AG04450 (cell line): ENCODE measurements at regions not wholly inside any gene's neighbourhood (a gene's known extent, or its start where the extent isn't known, plus 50 kb on each side); places are given as distances from the start of the nearest gene placed in this dataset.

Experiments
- CTCF ChIA-PET: fragments of 300-600, 350-600 bp; formaldehyde crosslinking; extraction: SDS; loops from one replicate; lab custom pipeline; 2022; ENCODE audit warnings: antibody characterized with exemption, inconsistent platforms; lab: Charles Lee
- POLR2A ChIA-PET: fragments of 350-600 bp; formaldehyde crosslinking; extraction: SDS; loops from one replicate; lab custom pipeline; 2021; ENCODE audit warnings: antibody characterized with exemption, inconsistent platforms; lab: Yijun Ruan, JAX
- DNase-seq: peaks from one replicate; pipeline ENCODE4 v3.0.0-alpha.2; 2011; ENCODE audit warnings: low read depth, low spot score
- H3K27ac ChIP-seq: one replicate; pipeline ENCODE4 v1.5.1; 2012; ENCODE audit warnings: low read depth, low read length, control low read depth
- H3K27me3 ChIP-seq: one replicate; pipeline ENCODE4 v1.6.0; 2012; ENCODE audit warnings: low read length; ENCODE audit not compliant: control insufficient read depth, insufficient read depth
- H3K4me3 ChIP-seq: 2 replicates; pipeline ENCODE4 v1.5.1; 2011; ENCODE audit warnings: mild to moderate bottlenecking, low read depth, low read length, control low read depth
- H3K9me3 ChIP-seq: 2 replicates; pipeline ENCODE4 v1.5.1; 2012; ENCODE audit warnings: low read length; ENCODE audit not compliant: control insufficient read depth, insufficient read depth
- CTCF ChIP-seq: IDR thresholded peaks from 2 replicates; pipeline ENCODE4 v1.5.1; 2011; ENCODE audit warnings: low read depth, low read length, control low read depth, inconsistent platforms

GRCh38 chr20:53688085-53688484 lies 94.4 kb upstream of the ZNF217 start:
- POLR2A ChIA-PET, result interaction anchor here (0.7 kb wide), 1 partner anchor 9 kb away, joined by 5 read pairs; no protein-coding TSS in a partner anchor
- H3K4me3 ChIP-seq, result no peak overlapping the region
- no peak for DNase-seq
- CTCF ChIA-PET, result interaction anchor here (1.1 kb wide), 1 partner anchor 252 kb away, joined by 3 read pairs; no protein-coding TSS in a partner anchor
- H3K27me3 ChIP-seq, result no peaks in the 10 kb centered on the region
- no peaks in the 10 kb centered on the region for H3K9me3 ChIP-seq
- TF ChIP-seq CTCF, result no peak
- H3K27ac ChIP-seq, result no peak overlapping the region

GRCh38 chr20:53685070-53685595 lies 91.5 kb upstream of the ZNF217 start:
- TF ChIP-seq CTCF, result no peak
- Histone ChIP-seq H3K9me3 (no peaks in the 10 kb centered on the region), H3K4me3 (no peak overlapping the region), H3K27ac (no peak overlapping the region), H3K27me3 (no peaks in the 10 kb centered on the region)
- ChIA-PET POLR2A (no interaction called here), CTCF (no interaction called here)
- no peak for DNase-seq

- Histone ChIP-seq H3K27ac (no peak overlapping the region), H3K4me3 (no peak overlapping the region), H3K9me3 (no peaks in the 10 kb centered on the region), H3K27me3 (no peaks in the 10 kb centered on the region)
- POLR2A ChIA-PET, result no interaction called here
- DNase-seq, result no peak
- TF ChIP-seq CTCF, result no peak
- CTCF ChIA-PET, result interaction anchor here (1.3 kb wide), 1 partner anchor 9 kb away, joined by 3 read pairs; no protein-coding TSS in a partner anchor
These were observed 89.9 kb upstream of the ZNF217 start for GRCh38 chr20:53683506-53683905.

GRCh38 chr20:53681352-53682212 lies 87.9 kb upstream of the ZNF217 start:
- no peaks in the 10 kb centered on the region for H3K9me3 ChIP-seq
- no peak for DNase-seq
- no peak overlapping the region for H3K27ac ChIP-seq
- no peaks in the 10 kb centered on the region for H3K27me3 ChIP-seq
- no peak overlapping the region for H3K4me3 ChIP-seq
- ChIA-PET CTCF (no interaction called here), POLR2A (no interaction called here)
- no peak for TF ChIP-seq CTCF
